22Rv1 (cell line): ENCODE measurements at regions not wholly inside any gene's neighbourhood (a gene's known extent, or its start where the extent isn't known, plus 50 kb on each side); places are given as distances from the start of the nearest gene placed in this dataset.

Experiments used
- CTCF ChIP-seq: fragments of 450-650 bp; IDR thresholded peaks from 2 replicates; pipeline ENCODE4 v1.5.1; 2017; ENCODE audit warnings: mild to moderate bottlenecking
- ZFX ChIP-seq: fragments of 450-650 bp; IDR thresholded peaks from 2 replicates; pipeline ENCODE4 v1.6.1; 2017; ENCODE audit warnings: antibody characterized with exemption, borderline replicate concordance

GRCh38 chr5:74259572-74259971 lies 381.0 kb downstream of the ENC1 start:
- TF ChIP-seq CTCF (no peak), ZFX (no peak)
